A549 (cell line): ENCODE measurements at regions not wholly inside any gene's neighbourhood (a gene's known extent, or its start where the extent isn't known, plus 50 kb on each side); places are given as distances from the start of the nearest gene placed in this dataset.

Source experiments
- ATAC-seq, 2 experiments: fragments of 200-7000 bp in 1 of 2; fragments of >200 bp in 1 of 2; cut with Nextera tagmentation in 1 of 2; cut with Tn5 transposase in 1 of 2; 3 replicates each; pipeline versions ENCODE4 v1.8.0 to v1.9.1; 2018 to 2020; ENCODE audit warnings: mild to moderate bottlenecking in 1 of 2, moderate library complexity in 1 of 2
- CTCF ChIA-PET: fragments of 300-600 bp; sonication (Branson Sonifier 250); formaldehyde crosslinking; extraction: SDS; loops from one replicate; lab custom pipeline; 2021; ENCODE audit warnings: antibody characterized with exemption, inconsistent platforms; lab: Yijun Ruan, JAX
- POLR2A ChIA-PET: fragments of 350-600 bp; formaldehyde crosslinking; extraction: SDS; loops from one replicate; lab custom pipeline; 2021; ENCODE audit warnings: antibody characterized with exemption, inconsistent platforms; lab: Yijun Ruan, JAX
- DNase-seq, 2 experiments: peaks; one replicate each; pipeline versions ENCODE4 v3.0.0 to v3.0.0-alpha.2; 2011 to 2016; ENCODE audit warnings: low read depth in 1 of 2, low spot score in 1 of 2
- FAIRE-seq: peaks from 2 replicates; lab custom pipeline; 2011; peaks lifted over from hg19 to GRCh38; lab: Jason Lieb, UNC
- H3K27ac ChIP-seq, 2 experiments: fragments of >200 bp; sonication (Bioruptor Twin); formaldehyde crosslinking; 3 replicates each; pipeline ENCODE4 v1.5.1; 2016 to 2017
- H3K4me1 ChIP-seq: fragments of >200 bp; sonication (Bioruptor Twin); formaldehyde crosslinking; 3 replicates; pipeline ENCODE4 v1.6.1; 2016
- H3K4me2 ChIP-seq: fragments of >200 bp; sonication (Bioruptor Twin); formaldehyde crosslinking; 3 replicates; pipeline ENCODE4 v1.6.1; 2016
- H3K4me3 ChIP-seq: fragments of >200 bp; sonication (Bioruptor Twin); formaldehyde crosslinking; 3 replicates; pipeline ENCODE4 v1.5.1; 2016
- H3K9me3 ChIP-seq: fragments of >200 bp; sonication (Bioruptor Twin); formaldehyde crosslinking; 3 replicates; pipeline ENCODE4 v1.6.1; 2016
- CBX2 ChIP-seq: fragments of 200-600 bp; sonication (generic); IDR thresholded peaks from 2 replicates; pipeline ENCODE4 v1.6.1; 2016; ENCODE audit warnings: low read depth, mild to moderate bottlenecking, borderline replicate concordance
- CHD4 ChIP-seq: fragments of 200-600 bp; sonication (generic); IDR thresholded peaks from 2 replicates; pipeline ENCODE4 v1.6.1; 2016; ENCODE audit warnings: antibody characterized with exemption, mild to moderate bottlenecking, borderline replicate concordance
- EHF ChIP-seq: fragments of 250-450 bp; sonication (Bioruptor Pico); IDR thresholded peaks from 2 replicates; pipeline ENCODE4 v1.5.0; 2020; ENCODE audit warnings: mild to moderate bottlenecking
- EP300 ChIP-seq, 2 experiments: fragments of >200 bp; sonication (Bioruptor Twin); formaldehyde crosslinking; IDR thresholded peaks; 2 replicates in 1 of 2; 3 replicates in 1 of 2; pipeline ENCODE4 v1.6.1; 2016 to 2017
- GATA3 ChIP-seq: IDR thresholded peaks from 2 replicates; pipeline ENCODE4 v1.6.1; 2012; ENCODE audit warnings: borderline replicate concordance
- HDAC2 ChIP-seq: fragments of 200-600 bp; sonication (generic); IDR thresholded peaks from 2 replicates; pipeline ENCODE4 v1.6.1; 2016
- JUNB ChIP-seq: fragments of >200 bp; sonication (Bioruptor Twin); formaldehyde crosslinking; IDR thresholded peaks from 2 replicates; pipeline ENCODE4 v1.6.1; 2016
- KDM1A ChIP-seq: fragments of 200-600 bp; sonication (generic); IDR thresholded peaks from 2 replicates; pipeline ENCODE4 v1.6.1; 2016; ENCODE audit warnings: low read depth, mild to moderate bottlenecking
- MAZ ChIP-seq: fragments of 150-350 bp; IDR thresholded peaks from 2 replicates; pipeline ENCODE4 v1.6.1; 2014; ENCODE audit warnings: antibody characterized with exemption, low read depth, low read length, borderline replicate concordance
- MYC ChIP-seq: IDR thresholded peaks from 2 replicates; pipeline ENCODE4 v1.6.1; 2012; ENCODE audit warnings: mild to moderate bottlenecking, inconsistent platforms, low read length, improper control_type of control experiment, borderline replicate concordance
- NR3C1 ChIP-seq: fragments of >200 bp; sonication (Bioruptor Twin); formaldehyde crosslinking; IDR thresholded peaks from 3 replicates; pipeline ENCODE4 v1.6.1; 2017
- RAD21 ChIP-seq, 2 experiments: fragments of >200 bp in 1 of 2; sonication (Bioruptor Twin) in 1 of 2; formaldehyde crosslinking in 1 of 2; IDR thresholded peaks in 1 of 2; conservative IDR thresholded peaks in 1 of 2; 2 replicates in 1 of 2; 3 replicates in 1 of 2; pipeline ENCODE4 v1.6.1; 2012 to 2018; ENCODE audit warnings: inconsistent platforms in 1 of 2
- RFX5 ChIP-seq: fragments of 450-650 bp; IDR thresholded peaks from 2 replicates; pipeline ENCODE4 v1.7.1; 2014; ENCODE audit warnings: antibody characterized with exemption, mild to moderate bottlenecking, moderate library complexity
- RNF2 ChIP-seq: fragments of 200-600 bp; sonication (generic); IDR thresholded peaks from 2 replicates; pipeline ENCODE4 v1.6.1; 2016; ENCODE audit warnings: low read depth, mild to moderate bottlenecking, antibody characterized with exemption, moderate library complexity, borderline replicate concordance
- SMC3 ChIP-seq: fragments of >200 bp; sonication (Bioruptor Twin); formaldehyde crosslinking; IDR thresholded peaks from 3 replicates; pipeline ENCODE4 v1.6.1; 2018; ENCODE audit warnings: inconsistent platforms
- ZNF302 ChIP-seq: fragments of 250-450 bp; sonication (Bioruptor Pico); IDR thresholded peaks from 2 replicates; pipeline ENCODE4 v1.9.0; 2021; ENCODE audit warnings: inconsistent platforms, mild to moderate bottlenecking, moderate library complexity
- WGBS: methylation state at CpG from one replicate; pipeline ENCODE4 v1.1.6; 2017; ENCODE audit errors: missing lambda C conversion rate; 5-methylcytosine and 5-hydroxymethylcytosine counted together
- TF ChIP-seq, protein P1 (sequence below): fragments of 250-450 bp; sonication (Bioruptor Pico); IDR thresholded peaks from 2 replicates; pipeline ENCODE4 v1.5.0; 2021; ENCODE audit warnings: mild to moderate bottlenecking, moderate library complexity, borderline replicate concordance
- TF ChIP-seq, protein P2 (sequence below): fragments of 450-650 bp; IDR thresholded peaks from 2 replicates; pipeline ENCODE4 v1.6.1; 2014; ENCODE audit warnings: antibody characterized with exemption

DNA sequence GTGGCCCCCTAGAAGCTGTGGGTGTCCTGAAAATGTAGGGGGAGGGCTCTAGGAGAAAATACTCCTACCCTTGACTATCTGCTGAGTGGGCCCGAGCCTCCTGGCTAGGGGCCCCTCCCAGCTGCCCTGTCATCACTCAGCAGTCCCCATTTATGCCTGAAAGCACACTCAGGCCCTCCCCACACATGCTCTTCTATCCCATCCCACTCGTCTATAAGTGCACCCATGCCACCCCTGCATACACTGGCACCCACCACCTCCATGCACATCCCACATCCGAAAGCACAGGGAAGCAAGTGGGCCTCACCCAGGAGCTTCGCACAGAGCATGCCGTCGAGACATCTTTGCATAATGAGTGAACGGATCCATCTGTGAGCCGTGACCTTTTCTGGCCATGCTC is 80.4 kb upstream of the POU3F1 start:
- Histone ChIP-seq H3K4me1 (peaks cover 6% of the 10 kb centered on the region; the same call in 1 of the 3 replicates), H3K4me3 (no peak overlapping the region), H3K27ac (no peak overlapping the region), H3K9me3 (no peaks in the 10 kb centered on the region), H3K4me2 (no peak overlapping the region)
- DNase-seq, result no peak
- no peak for ATAC-seq
- CTCF ChIA-PET, result interaction anchor here (1.2 kb wide), 2 partner anchors 15 to 17 kb away, joined by 3 read pairs; no protein-coding TSS in a partner anchor
- TF ChIP-seq MAZ (no peak), SMC3 (no peak), CHD4 (no peak)
- WGBS, result 57% methylated on average over 5 of the region's 8 CpGs
- FAIRE-seq, result no peak
- POLR2A ChIA-PET, result no interaction called here

DNA sequence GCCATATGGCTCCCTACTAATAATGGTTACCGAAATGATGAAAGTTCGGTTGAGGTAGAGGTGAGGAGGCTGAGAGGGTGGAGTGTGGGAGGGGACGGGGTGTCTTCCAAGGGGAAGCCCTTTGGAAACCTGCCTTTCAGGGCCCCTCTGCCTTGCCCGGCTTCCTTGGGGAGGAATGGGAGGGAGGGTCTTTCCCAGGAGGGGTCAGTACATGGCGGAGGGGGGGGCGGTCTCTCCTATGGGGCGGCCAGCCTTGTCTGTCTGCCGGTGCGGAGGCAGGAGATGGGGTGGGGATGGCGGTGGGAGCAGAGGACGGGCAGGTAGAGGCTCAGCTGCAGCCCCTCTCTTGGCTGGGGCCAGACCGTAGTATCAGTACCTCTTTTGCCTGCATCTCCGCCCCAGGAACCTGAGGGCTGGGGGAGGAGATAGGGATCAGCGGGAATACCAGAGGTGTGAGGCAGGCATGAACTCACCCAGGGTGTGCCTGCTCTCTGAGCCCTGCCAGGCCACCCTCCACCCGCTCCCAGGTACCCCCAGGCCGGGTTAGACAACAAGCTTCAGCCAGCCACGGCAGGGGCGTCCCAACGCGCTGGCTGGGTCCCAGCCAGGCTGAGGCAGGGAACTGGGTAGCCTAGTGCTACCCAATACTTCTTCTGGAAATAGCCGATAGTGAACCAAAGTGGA is 79.4 kb upstream of the POU3F1 start:
- no peak for FAIRE-seq
- POLR2A ChIA-PET, result no interaction called here
- H3K4me2 ChIP-seq, result no peak overlapping the region
- no peak for TF ChIP-seq RNF2
- no peak for DNase-seq
- H3K4me3 ChIP-seq, result no peak overlapping the region
- ATAC-seq, result no peak
- no peak overlapping the region for H3K27ac ChIP-seq
- WGBS, result 81% methylated on average over 12 of the region's 21 CpGs
- peaks cover 6% of the 10 kb centered on the region; the same call in 1 of the 3 replicates for H3K4me1 ChIP-seq
- no peaks in the 10 kb centered on the region for H3K9me3 ChIP-seq
- CTCF ChIA-PET, result interaction anchor here (1.2 kb wide), 1 partner anchor 16 kb away, joined by 3 read pairs; no protein-coding TSS in a partner anchor

DNA sequence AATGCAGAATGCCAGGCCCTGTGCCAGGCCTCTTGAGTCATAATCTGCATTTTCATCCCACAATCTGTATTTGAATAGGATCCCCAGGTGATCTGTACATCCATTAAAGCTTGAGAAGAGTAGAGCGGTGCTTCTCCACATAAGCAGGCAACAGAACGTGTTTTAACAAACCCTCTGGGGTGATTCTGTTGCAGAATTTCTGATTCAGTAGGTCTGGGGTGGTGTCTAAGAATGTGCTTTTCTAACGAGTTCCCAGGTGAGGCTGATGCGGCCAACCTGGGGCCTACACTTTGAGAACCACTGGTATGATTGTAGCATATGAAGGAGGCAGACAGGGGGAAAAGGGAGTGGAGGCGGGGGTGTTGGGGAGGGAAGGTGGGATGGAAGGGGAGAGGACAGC is 78.4 kb upstream of the POU3F1 start:
- no peaks in the 10 kb centered on the region for H3K9me3 ChIP-seq
- no peak overlapping the region for H3K4me2 ChIP-seq
- peaks cover 6% of the 10 kb centered on the region; the same call in 1 of the 3 replicates for H3K4me1 ChIP-seq
- ChIA-PET POLR2A (no interaction called here), CTCF (interaction anchor here (1.3 kb wide), 1 partner anchor 98 kb away, joined by 4 read pairs; no protein-coding TSS in a partner anchor)
- ATAC-seq (no peak), FAIRE-seq (no peak), DNase-seq (no peak)
- 62% methylated on average over 5 of the region's 5 CpGs for WGBS
- H3K4me3 ChIP-seq, result no peak overlapping the region
- TF ChIP-seq, protein P1, sequence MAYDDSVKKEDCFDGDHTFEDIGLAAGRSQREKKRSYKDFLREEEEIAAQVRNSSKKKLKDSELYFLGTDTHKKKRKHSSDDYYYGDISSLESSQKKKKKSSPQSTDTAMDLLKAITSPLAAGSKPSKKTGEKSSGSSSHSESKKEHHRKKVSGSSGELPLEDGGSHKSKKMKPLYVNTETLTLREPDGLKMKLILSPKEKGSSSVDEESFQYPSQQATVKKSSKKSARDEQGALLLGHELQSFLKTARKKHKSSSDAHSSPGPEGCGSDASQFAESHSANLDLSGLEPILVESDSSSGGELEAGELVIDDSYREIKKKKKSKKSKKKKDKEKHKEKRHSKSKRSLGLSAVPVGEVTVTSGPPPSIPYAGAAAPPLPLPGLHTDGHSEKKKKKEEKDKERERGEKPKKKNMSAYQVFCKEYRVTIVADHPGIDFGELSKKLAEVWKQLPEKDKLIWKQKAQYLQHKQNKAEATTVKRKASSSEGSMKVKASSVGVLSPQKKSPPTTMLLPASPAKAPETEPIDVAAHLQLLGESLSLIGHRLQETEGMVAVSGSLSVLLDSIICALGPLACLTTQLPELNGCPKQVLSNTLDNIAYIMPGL, result no peak
- TF ChIP-seq RAD21 (conservative IDR thresholded peaks at IDR 0.05 in 1 of 2, IDR thresholded peaks at IDR 0.05 in 1 of 2) (no peak), HDAC2 (no peak), EHF (CRISPR knock-in tag) (no peak), EP300 (IDR thresholded peaks at IDR 0.05) (no peak), RFX5 (no peak), GATA3 (no peak), NR3C1 (no peak), ZNF302 (no peak), MYC (no peak), KDM1A (no peak), JUNB (no peak), CBX2 (no peak)
- TF ChIP-seq, protein P2, sequence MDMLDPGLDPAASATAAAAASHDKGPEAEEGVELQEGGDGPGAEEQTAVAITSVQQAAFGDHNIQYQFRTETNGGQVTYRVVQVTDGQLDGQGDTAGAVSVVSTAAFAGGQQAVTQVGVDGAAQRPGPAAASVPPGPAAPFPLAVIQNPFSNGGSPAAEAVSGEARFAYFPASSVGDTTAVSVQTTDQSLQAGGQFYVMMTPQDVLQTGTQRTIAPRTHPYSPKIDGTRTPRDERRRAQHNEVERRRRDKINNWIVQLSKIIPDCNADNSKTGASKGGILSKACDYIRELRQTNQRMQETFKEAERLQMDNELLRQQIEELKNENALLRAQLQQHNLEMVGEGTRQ, result no peak
- no peak overlapping the region for H3K27ac ChIP-seq
